HG02938 (cell line): ENCODE measurements at regions not wholly inside any gene's neighbourhood (a gene's known extent, or its start where the extent isn't known, plus 50 kb on each side); places are given as distances from the start of the nearest gene placed in this dataset.

Experiments
- ATAC-seq: cut with Tn5 transposase; IDR thresholded peaks from one replicate; pipeline ENCODE4 v1.9.1; 2021; ENCODE audit warnings: mild to moderate bottlenecking, moderate library complexity; ENCODE audit not compliant: unreplicated experiment

DNA sequence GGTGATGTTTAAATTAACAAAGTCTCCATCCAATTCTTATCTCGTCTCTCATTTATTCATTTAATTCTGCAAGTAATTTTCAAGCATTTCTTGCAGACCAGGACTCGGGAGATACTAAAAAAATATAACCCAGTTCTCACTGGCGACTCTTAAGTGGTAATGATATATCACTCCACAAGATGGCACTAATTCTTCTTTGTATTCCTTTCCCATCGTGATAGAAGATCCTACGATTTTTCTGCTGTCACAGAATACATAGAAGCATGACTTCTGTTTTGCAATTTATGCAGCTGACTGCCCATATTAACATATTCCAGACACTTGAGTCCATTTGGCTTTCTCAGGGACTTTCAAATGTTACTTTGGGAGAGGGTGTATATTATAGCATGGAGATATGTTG, 64.0 kb upstream of the FGF13 start:
- no peak for ATAC-seq

DNA sequence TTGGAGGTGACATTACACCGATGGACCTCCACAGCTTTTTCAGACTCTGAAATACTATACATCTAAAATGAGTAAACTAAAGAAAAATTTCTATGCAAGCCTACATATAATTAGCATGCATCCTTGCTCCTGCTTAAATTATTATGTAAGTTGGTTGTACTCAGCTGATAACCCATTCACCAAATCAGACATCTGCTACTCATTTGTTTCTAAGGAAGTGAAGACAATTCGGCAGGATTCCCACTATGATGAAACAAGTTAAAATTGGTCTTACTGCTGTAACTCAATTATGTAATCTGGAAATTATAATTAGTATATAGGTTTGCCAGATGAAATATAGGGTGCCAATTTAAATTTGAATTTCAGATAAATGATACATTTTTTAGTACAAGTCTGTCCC, 59.5 kb upstream of the FGF13 start:
- ATAC-seq = no peak

DNA sequence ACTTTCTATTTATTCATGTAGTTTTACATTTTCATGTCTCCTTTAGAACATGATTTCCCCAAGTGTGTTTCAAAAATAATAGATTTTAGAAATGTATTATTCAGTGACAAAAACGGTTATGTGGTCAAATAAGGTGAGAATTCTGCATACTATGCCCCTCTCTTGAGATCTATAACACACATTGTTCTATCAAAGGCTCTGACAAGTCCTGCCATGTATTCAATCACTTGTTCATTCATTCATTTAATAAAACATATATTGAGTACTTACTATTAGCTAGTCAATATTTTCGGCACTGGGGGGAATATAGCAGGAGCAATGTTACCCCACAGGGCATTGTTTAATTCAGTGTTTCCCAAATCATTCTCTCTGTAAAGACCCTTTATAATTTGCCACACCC, 58.4 kb upstream of the FGF13 start:
- ATAC-seq = no peak

DNA sequence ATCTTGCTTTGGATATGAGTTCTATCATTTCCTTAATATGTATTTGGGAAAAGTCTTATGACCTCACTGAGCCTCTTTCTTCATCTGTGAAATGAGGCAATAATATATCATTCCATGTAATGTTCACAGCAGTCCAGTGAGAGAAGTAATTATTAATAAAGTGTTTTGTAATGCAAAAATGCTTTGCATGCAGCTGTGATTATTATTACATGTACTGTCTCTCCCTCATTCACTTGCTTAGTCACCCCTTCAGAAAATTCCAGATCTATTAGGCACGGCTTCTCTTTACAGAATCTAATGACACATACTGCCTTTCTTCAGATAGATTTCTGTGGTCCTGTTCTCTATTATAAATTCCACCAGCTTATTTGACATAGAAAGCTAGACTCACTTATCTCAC, 53.5 kb upstream of the FGF13 start:
- no peak for ATAC-seq

DNA sequence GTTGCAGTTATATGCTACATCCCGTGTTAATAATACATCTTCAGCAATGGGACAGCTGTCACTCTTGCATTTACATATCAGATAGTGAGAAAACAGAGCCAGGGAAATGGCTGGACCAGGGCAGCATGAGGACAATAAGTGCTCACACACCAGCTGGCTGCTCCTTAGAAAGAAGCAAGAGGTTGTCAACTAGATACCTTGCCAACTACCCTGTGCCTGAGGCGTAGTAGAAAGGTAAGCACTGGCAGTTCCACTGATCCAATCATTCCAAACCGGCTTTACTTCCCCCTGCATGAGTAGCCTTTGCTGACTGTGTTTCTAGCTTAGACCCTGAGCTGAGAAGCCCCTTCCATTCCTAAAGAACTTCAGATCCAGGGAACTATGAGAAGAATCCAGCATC, 52.2 kb upstream of the FGF13 start:
- ATAC-seq = no peak

DNA sequence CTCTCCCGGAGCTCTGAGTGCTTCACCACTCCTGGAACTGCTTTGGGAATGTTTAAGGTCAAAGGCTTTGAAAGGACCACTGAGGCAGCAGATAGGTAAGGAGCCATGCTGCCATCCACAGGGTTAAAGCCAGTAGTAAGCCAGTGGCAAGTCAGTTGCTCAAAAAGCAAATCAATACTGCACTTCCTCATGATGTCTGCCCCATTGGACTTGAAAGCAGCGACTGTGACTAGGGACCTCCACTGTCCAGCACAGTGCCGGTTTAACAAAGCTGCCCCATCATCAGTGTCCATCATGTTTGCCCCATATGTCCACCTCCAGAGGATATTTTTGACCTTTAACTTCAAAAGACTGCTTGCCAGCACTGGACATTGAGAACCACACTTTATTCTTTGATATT, 49.9 kb upstream of the FGF13 start:
- ATAC-seq = no peak
